Prostate gland (tissue), 2 donors: ENCODE measurements at regions not wholly inside any gene's neighbourhood (a gene's known extent, or its start where the extent isn't known, plus 50 kb on each side); places are given as distances from the start of the nearest gene placed in this dataset.

Source experiments
- CTCF ChIP-seq, 4 experiments: fragments of 200-600 bp in 2 of 4; fragments of 450-650 bp in 2 of 4; sonication (generic) in 2 of 4; IDR thresholded peaks; 1 replicate in 3 of 4; 2 replicates in 1 of 4; pipeline ENCODE4 v1.5.1; 2016 to 2019; ENCODE audit warnings: antibody characterized with exemption in 4 of 4, mild to moderate bottlenecking in 2 of 4, moderate library complexity in 2 of 4
- POLR2A ChIP-seq: fragments of 450-650 bp; IDR thresholded peaks from one replicate; pipeline ENCODE4 v1.6.1; 2016; ENCODE audit warnings: antibody characterized with exemption, mild to moderate bottlenecking
- POLR2AphosphoS5 ChIP-seq: sonication (generic); formaldehyde crosslinking; IDR thresholded peaks from one replicate; pipeline ENCODE4 v1.6.1; 2017; ENCODE audit warnings: antibody characterized with exemption

- TF ChIP-seq CTCF (IDR thresholded peaks at IDR 0.05): no peak
- no peak for TF ChIP-seq POLR2AphosphoS5
- TF ChIP-seq POLR2A: no peak
Observed at GRCh38 chr14:38931969-38932652, 170.9 kb downstream of the SEC23A start.
